SH-SY5Y (cell line): ENCODE measurements at regions not wholly inside any gene's neighbourhood (a gene's known extent, or its start where the extent isn't known, plus 50 kb on each side); places are given as distances from the start of the nearest gene placed in this dataset.

Source experiments
- GATA2 ChIP-seq: IDR thresholded peaks from 2 replicates; pipeline ENCODE4 v1.6.1; 2011; ENCODE audit warnings: mild to moderate bottlenecking, low read depth, low read length
- GATA3 ChIP-seq: IDR thresholded peaks from 2 replicates; pipeline ENCODE4 v1.6.1; 2011; ENCODE audit warnings: low read depth, mild to moderate bottlenecking, low read length, moderate library complexity

DNA sequence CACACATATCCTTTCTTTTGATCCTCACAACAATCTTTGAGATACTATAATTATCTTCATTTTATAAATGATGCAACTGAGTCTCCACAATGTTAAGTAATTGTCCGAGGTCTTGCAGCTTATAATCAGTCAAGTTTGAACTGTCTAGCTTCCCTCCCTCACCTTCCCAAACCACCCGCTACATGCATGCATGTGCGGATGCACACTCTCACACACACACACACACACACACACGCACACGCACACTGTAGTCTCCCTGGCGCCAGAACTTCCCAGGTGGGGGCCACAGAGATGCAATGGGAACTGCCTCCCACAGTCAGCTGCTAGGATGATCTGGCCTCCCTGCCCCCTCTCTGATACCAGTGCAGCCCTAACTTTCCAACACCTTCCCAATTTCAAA lies 501.3 kb downstream of the BUD13 start:
- TF ChIP-seq GATA2 (no peak), GATA3 (no peak)
